ENCODE measurements at regions not wholly inside any gene's neighbourhood (a gene's known extent, or its start where the extent isn't known, plus 50 kb on each side); places are given as distances from the start of the nearest gene placed in this dataset.

DNA sequence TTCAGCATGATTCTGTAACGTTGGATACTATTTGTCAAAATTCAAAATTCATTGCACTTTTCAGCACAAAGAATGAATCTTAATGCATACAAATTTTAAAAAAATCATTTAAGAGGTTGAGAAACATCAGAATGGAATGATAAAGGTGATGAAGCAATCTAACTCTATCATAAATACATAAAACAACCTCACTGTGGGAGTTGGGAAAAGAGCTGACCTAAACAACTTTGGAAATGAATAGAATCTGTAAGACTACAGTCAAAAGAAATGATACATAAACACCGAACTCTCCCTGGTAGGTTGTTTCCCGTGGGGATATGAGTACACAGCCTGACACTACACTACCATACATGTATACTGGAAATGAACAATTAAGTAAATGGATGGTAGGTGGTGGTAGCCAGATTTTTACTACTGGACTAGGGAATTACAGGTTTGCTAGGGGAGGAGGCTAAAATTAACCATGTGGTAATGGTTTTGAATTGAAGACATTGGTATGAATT lies 64.9 kb upstream of the PARP11 start:
- ChIA-PET CTCF (no interaction called here), POLR2A (no interaction called here), RAD21 (ENCODE audit: low non-redundant PET in 1 of 2, low total read pairs in 2 of 2, uncharacterized antibody in 2 of 2, unreplicated experiment in 2 of 2) (no interaction called here)
- H3K36me3 ChIP-seq (ENCODE audit: control insufficient read depth in 1 of 2, insufficient read depth in 2 of 2, low read length in 2 of 2), result no peaks in the 10 kb centered on the region
- H3K4me1 ChIP-seq (ENCODE audit: control insufficient read depth in 1 of 2, insufficient read depth in 2 of 2, low read length in 2 of 2), result no peaks in the 10 kb centered on the region
- no TSS peak for BruUV-seq (replicated peaks)
- ATAC-seq (no peak), DNase-seq (ENCODE audit: low read depth, low spot score) (no peak)
- no peak overlapping the region for H3K9ac ChIP-seq (ENCODE audit: low read length)
- TF ChIP-seq POLR2AphosphoS5 (IDR thresholded peaks at IDR 0.05; ENCODE audit: low read depth, low read length) (no peak), ELF1 (IDR thresholded peaks at IDR 0.05; ENCODE audit: borderline replicate concordance, low read depth) (no peak), ZNF274 (IDR thresholded peaks at IDR 0.05; ENCODE audit: low read depth, low read length) (no peak), ZFX (IDR thresholded peaks at IDR 0.05) (no peak)
- TF ChIP-seq, protein P1, sequence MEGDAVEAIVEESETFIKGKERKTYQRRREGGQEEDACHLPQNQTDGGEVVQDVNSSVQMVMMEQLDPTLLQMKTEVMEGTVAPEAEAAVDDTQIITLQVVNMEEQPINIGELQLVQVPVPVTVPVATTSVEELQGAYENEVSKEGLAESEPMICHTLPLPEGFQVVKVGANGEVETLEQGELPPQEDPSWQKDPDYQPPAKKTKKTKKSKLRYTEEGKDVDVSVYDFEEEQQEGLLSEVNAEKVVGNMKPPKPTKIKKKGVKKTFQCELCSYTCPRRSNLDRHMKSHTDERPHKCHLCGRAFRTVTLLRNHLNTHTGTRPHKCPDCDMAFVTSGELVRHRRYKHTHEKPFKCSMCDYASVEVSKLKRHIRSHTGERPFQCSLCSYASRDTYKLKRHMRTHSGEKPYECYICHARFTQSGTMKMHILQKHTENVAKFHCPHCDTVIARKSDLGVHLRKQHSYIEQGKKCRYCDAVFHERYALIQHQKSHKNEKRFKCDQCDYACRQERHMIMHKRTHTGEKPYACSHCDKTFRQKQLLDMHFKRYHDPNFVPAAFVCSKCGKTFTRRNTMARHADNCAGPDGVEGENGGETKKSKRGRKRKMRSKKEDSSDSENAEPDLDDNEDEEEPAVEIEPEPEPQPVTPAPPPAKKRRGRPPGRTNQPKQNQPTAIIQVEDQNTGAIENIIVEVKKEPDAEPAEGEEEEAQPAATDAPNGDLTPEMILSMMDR (IDR thresholded peaks at IDR 0.05 in 2 of 3, conservative IDR thresholded peaks at IDR 0.05 in 1 of 3; ENCODE audit: borderline replicate concordance in 1 of 3, insufficient read depth in 1 of 3, low read depth in 2 of 3, low read length in 2 of 3), result no peak
- no peak overlapping the region for H3K4me2 ChIP-seq (ENCODE audit: low read length)
- no peaks in the 10 kb centered on the region for H3K9me2 ChIP-seq (ENCODE audit: insufficient read depth)
- intact Hi-C loops (cut with micrococcal nuclease), result no loop called here
- H3K4me3 ChIP-seq (replicated peaks in 1 of 2; ENCODE audit: low read depth in 1 of 2, low read length in 2 of 2), result no peak overlapping the region
- no peak overlapping the region for H3K27ac ChIP-seq (ENCODE audit: low read depth, low read length)
- no peak overlapping the region for H2AFZ ChIP-seq (ENCODE audit: low read depth, low read length, poor library complexity, severe bottlenecking)
- H3K79me2 ChIP-seq (ENCODE audit: insufficient read depth, low read length), result no peaks in the 10 kb centered on the region
- no peaks in the 10 kb centered on the region for H4K20me1 ChIP-seq (ENCODE audit: insufficient read depth)
- no peaks in the 10 kb centered on the region for H3K9me3 ChIP-seq (ENCODE audit: control insufficient read depth in 1 of 2, insufficient read depth in 1 of 2, low read depth in 1 of 2, low read length in 2 of 2)
- H3K27me3 ChIP-seq (ENCODE audit: insufficient read depth, low read length), result peaks cover 61% of the 10 kb centered on the region

DNA sequence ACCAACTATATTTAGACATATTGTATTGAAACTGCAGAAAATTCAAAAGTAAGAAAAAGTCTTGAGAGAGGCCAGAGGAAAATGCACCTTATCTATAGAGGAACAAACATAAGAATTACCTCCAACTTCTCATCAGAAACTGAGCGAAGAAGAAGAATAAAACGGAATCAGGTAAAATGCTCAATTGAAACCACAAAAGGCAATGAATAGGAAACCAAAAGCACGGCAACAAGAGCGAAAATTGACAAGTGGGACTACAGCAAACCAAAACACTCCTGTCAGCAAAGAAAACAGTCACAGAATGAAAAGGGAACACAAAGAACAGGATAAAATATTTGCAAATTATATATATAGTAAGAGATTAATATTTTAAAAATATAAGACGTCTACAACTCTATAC lies 61.9 kb upstream of the PARP11 start:
- H3K4me2 ChIP-seq (ENCODE audit: low read length), result no peak overlapping the region
- ChIA-PET POLR2A (no interaction called here), RAD21 (ENCODE audit: low non-redundant PET in 1 of 2, low total read pairs in 2 of 2, uncharacterized antibody in 2 of 2, unreplicated experiment in 2 of 2) (no interaction called here), CTCF (no interaction called here)
- H3K27ac ChIP-seq (ENCODE audit: low read depth, low read length), result no peak overlapping the region
- H3K4me1 ChIP-seq (ENCODE audit: control insufficient read depth in 1 of 2, insufficient read depth in 2 of 2, low read length in 2 of 2), result no peaks in the 10 kb centered on the region
- no peaks in the 10 kb centered on the region for H4K20me1 ChIP-seq (ENCODE audit: insufficient read depth)
- intact Hi-C loops (cut with micrococcal nuclease), result no loop called here
- no peak overlapping the region for H3K9ac ChIP-seq (ENCODE audit: low read length)
- H3K9me2 ChIP-seq (ENCODE audit: insufficient read depth), result no peaks in the 10 kb centered on the region
- peaks cover 75% of the 10 kb centered on the region for H3K27me3 ChIP-seq (ENCODE audit: insufficient read depth, low read length)
- no TSS peak for BruUV-seq (replicated peaks)
- H3K79me2 ChIP-seq (ENCODE audit: insufficient read depth, low read length), result no peaks in the 10 kb centered on the region
- DNase-seq (ENCODE audit: low read depth, low spot score) (no peak), ATAC-seq (no peak)
- no peaks in the 10 kb centered on the region for H3K9me3 ChIP-seq (ENCODE audit: control insufficient read depth in 1 of 2, insufficient read depth in 1 of 2, low read depth in 1 of 2, low read length in 2 of 2)
- H3K4me3 ChIP-seq (replicated peaks in 1 of 2; ENCODE audit: low read depth in 1 of 2, low read length in 2 of 2), result no peak overlapping the region
- no peaks in the 10 kb centered on the region for H3K36me3 ChIP-seq (ENCODE audit: control insufficient read depth in 1 of 2, insufficient read depth in 2 of 2, low read length in 2 of 2)
- H2AFZ ChIP-seq (ENCODE audit: low read depth, low read length, poor library complexity, severe bottlenecking), result no peak overlapping the region
- no peak for TF ChIP-seq EZH2 (IDR thresholded peaks at IDR 0.05)
- TF ChIP-seq FOSL1 (IDR thresholded peaks at IDR 0.05; ENCODE audit: low read depth), result no peak
- no peak for TF ChIP-seq POLR2A (IDR thresholded peaks at IDR 0.05; ENCODE audit: borderline replicate concordance, extremely low read depth, insufficient read depth, insufficient read length)
- TF ChIP-seq, protein P2, sequence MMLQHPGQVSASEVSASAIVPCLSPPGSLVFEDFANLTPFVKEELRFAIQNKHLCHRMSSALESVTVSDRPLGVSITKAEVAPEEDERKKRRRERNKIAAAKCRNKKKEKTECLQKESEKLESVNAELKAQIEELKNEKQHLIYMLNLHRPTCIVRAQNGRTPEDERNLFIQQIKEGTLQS (IDR thresholded peaks at IDR 0.05), result no peak
- no peak for TF ChIP-seq SRF (IDR thresholded peaks at IDR 0.05; ENCODE audit: low read depth)
- TF ChIP-seq ZNF274 (IDR thresholded peaks at IDR 0.05; ENCODE audit: low read depth, low read length), result no peak
- TF ChIP-seq TCF7L2 (IDR thresholded peaks at IDR 0.05; ENCODE audit: borderline replicate concordance, extremely low read depth, insufficient read depth, insufficient read length), result no peak
- TF ChIP-seq YY1 (IDR thresholded peaks at IDR 0.05; ENCODE audit: extremely low read depth, insufficient replicate concordance, low read depth, low read length), result no peak
- TF ChIP-seq CEBPB (IDR thresholded peaks at IDR 0.05; ENCODE audit: low read depth), result no peak
- TF ChIP-seq ELF1 (IDR thresholded peaks at IDR 0.05; ENCODE audit: borderline replicate concordance, low read depth), result no peak
- TF ChIP-seq, protein P3, sequence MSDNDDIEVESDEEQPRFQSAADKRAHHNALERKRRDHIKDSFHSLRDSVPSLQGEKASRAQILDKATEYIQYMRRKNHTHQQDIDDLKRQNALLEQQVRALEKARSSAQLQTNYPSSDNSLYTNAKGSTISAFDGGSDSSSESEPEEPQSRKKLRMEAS (IDR thresholded peaks at IDR 0.05), result no peak
- TF ChIP-seq, protein P1 (IDR thresholded peaks at IDR 0.05 in 2 of 3, conservative IDR thresholded peaks at IDR 0.05 in 1 of 3; ENCODE audit: borderline replicate concordance in 1 of 3, insufficient read depth in 1 of 3, low read depth in 2 of 3, low read length in 2 of 3), result no peak
- no peak for TF ChIP-seq SP1 (IDR thresholded peaks at IDR 0.05; ENCODE audit: low read depth)

All from HCT116 (cell line).